Mammary epithelial cell (primary cell): ENCODE measurements at regions not wholly inside any gene's neighbourhood (a gene's known extent, or its start where the extent isn't known, plus 50 kb on each side); places are given as distances from the start of the nearest gene placed in this dataset.
"Not testable (repeated sequence)": the region's sequence is repeated elsewhere in the genome, so short reads cannot be mapped to it uniquely, and the experiment has no call there.

Source experiments
- EZH2 ChIP-seq: IDR thresholded peaks from 2 replicates; pipeline ENCODE4 v1.6.1; 2012; ENCODE audit warnings: low read length, inconsistent platforms, borderline replicate concordance
- TF ChIP-seq, protein P1 (sequence below), 2 donors: IDR thresholded peaks in 1 of 2; conservative IDR thresholded peaks in 1 of 2; 2 replicates each; pipeline ENCODE4 v1.5.1; 2011 to 2012; ENCODE audit warnings: inconsistent platforms in 2 of 2, low read length in 2 of 2, mild to moderate bottlenecking in 2 of 2, control low read depth in 1 of 2, low read depth in 1 of 2; ENCODE audit not compliant: insufficient read depth in 1 of 2; ENCODE audit errors: extremely low read depth in 1 of 2

DNA sequence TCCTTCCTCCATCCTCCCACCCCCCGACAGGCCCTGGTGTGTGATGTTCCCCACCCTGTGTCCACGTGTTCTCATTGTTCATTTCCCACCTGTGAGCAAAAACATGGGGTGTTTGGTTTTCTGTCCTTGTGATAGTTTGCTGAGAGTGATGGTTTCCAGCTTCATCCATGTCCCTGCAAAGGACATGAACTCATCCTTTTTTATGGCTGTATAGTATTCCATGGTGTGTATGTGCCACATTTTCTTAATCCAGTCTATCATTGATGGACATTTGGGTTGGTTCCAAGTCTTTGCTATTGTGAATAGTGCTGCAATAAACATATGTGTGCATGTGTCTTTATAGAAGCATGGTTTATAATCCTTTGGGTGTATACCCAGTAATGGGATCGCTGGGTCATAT lies 587.6 kb downstream of the EDEM1 start:
- TF ChIP-seq, protein P1, sequence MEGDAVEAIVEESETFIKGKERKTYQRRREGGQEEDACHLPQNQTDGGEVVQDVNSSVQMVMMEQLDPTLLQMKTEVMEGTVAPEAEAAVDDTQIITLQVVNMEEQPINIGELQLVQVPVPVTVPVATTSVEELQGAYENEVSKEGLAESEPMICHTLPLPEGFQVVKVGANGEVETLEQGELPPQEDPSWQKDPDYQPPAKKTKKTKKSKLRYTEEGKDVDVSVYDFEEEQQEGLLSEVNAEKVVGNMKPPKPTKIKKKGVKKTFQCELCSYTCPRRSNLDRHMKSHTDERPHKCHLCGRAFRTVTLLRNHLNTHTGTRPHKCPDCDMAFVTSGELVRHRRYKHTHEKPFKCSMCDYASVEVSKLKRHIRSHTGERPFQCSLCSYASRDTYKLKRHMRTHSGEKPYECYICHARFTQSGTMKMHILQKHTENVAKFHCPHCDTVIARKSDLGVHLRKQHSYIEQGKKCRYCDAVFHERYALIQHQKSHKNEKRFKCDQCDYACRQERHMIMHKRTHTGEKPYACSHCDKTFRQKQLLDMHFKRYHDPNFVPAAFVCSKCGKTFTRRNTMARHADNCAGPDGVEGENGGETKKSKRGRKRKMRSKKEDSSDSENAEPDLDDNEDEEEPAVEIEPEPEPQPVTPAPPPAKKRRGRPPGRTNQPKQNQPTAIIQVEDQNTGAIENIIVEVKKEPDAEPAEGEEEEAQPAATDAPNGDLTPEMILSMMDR (conservative IDR thresholded peaks at IDR 0.05 in 1 of 2, IDR thresholded peaks at IDR 0.05 in 1 of 2; ENCODE audit: extremely low read depth in 1 of 2, insufficient read depth in 1 of 2, low read depth in 1 of 2, low read length in 2 of 2) = not testable (repeated sequence)
- not testable (repeated sequence) for TF ChIP-seq EZH2
